Neural cell (in vitro differentiated cells): ENCODE measurements at regions not wholly inside any gene's neighbourhood (a gene's known extent, or its start where the extent isn't known, plus 50 kb on each side); places are given as distances from the start of the nearest gene placed in this dataset.

Experiments used
- H2AFZ ChIP-seq: fragments of 200-600, 300-800 bp; sonication (generic), shearing (Covaris generic); 2 replicates; pipeline ENCODE4 v1.6.0; 2014; ENCODE audit warnings: low read depth, mild to moderate bottlenecking, antibody characterized with exemption, low read length, moderate library complexity
- H3F3A ChIP-seq: fragments of 200-600 bp; shearing (Covaris generic); 2 replicates; pipeline ENCODE4 v1.6.1; 2016; ENCODE audit warnings: mild to moderate bottlenecking, moderate library complexity, mixed read lengths, antibody characterized with exemption, low read length; ENCODE audit not compliant: insufficient read depth, poor library complexity, severe bottlenecking
- H3K27ac ChIP-seq: fragments of 200-600, 300-800 bp; sonication (generic), shearing (Covaris generic); 2 replicates; pipeline ENCODE4 v1.5.1; 2014; ENCODE audit warnings: mild to moderate bottlenecking, low read length, moderate library complexity
- H3K27me3 ChIP-seq: fragments of 300-800, 200-600 bp; sonication (generic), shearing (Covaris generic); 2 replicates; pipeline ENCODE4 v1.6.0; 2014; ENCODE audit warnings: mild to moderate bottlenecking, low read depth, low read length, moderate library complexity; ENCODE audit not compliant: insufficient read depth
- H3K36me3 ChIP-seq: fragments of 300-800, 200-600 bp; sonication (generic), shearing (Covaris generic); 2 replicates; pipeline ENCODE4 v1.5.1; 2014; ENCODE audit warnings: mild to moderate bottlenecking, antibody characterized with exemption, low read length, moderate library complexity; ENCODE audit not compliant: insufficient read depth
- H3K4me2 ChIP-seq: fragments of 300-800, 200-600 bp; sonication (generic), shearing (Covaris generic); 2 replicates; pipeline ENCODE4 v1.6.0; 2014; ENCODE audit warnings: mild to moderate bottlenecking, low read length
- H3K4me3 ChIP-seq: fragments of 300-800, 200-600 bp; sonication (generic), shearing (Covaris generic); 2 replicates; pipeline ENCODE4 v1.5.1; 2014; ENCODE audit warnings: mild to moderate bottlenecking, low read length, moderate library complexity
- H3K79me2 ChIP-seq: fragments of 200-600 bp; shearing (Covaris generic); replicated peaks from 2 replicates; pipeline ENCODE4 v1.6.0; 2014; ENCODE audit warnings: mild to moderate bottlenecking, low read length, moderate library complexity; ENCODE audit not compliant: insufficient read depth
- H3K9ac ChIP-seq: fragments of 300-800, 200-600 bp; sonication (generic), shearing (Covaris generic); 2 replicates; pipeline ENCODE4 v1.6.1; 2016; ENCODE audit warnings: mild to moderate bottlenecking, low read length, mixed read lengths
- H3K9me2 ChIP-seq: fragments of 200-600 bp; shearing (Covaris generic); 2 replicates; pipeline ENCODE4 v1.6.1; 2016; ENCODE audit warnings: mild to moderate bottlenecking, low read length, mixed read lengths; ENCODE audit not compliant: insufficient read depth
- H3K9me3 ChIP-seq: fragments of 200-600, 300-800 bp; sonication (generic), shearing (Covaris generic); 2 replicates; pipeline ENCODE4 v1.6.1; 2016; ENCODE audit warnings: mild to moderate bottlenecking, mixed run types, low read length, moderate library complexity, mixed read lengths
- H4K20me1 ChIP-seq: fragments of 200-600 bp; shearing (Covaris generic); 2 replicates; pipeline ENCODE4 v1.6.1; 2016; ENCODE audit warnings: mild to moderate bottlenecking, mixed run types; ENCODE audit not compliant: insufficient read depth
- EP300 ChIP-seq: fragments of 450-650 bp; conservative IDR thresholded peaks from 2 replicates; pipeline ENCODE4 v1.6.1; 2014; ENCODE audit warnings: antibody characterized with exemption, mild to moderate bottlenecking, moderate library complexity; ENCODE audit not compliant: poor library complexity, severe bottlenecking
- EZH2 ChIP-seq: fragments of 200-600, 300-800 bp; shearing (Covaris generic), sonication (generic); IDR thresholded peaks from 2 replicates; pipeline ENCODE4 v1.6.1; 2014; ENCODE audit warnings: antibody characterized with exemption, low read length, borderline replicate concordance, mild to moderate bottlenecking; ENCODE audit not compliant: insufficient read depth, poor library complexity, severe bottlenecking
- MXI1 ChIP-seq: fragments of 450-650 bp; conservative IDR thresholded peaks from 2 replicates; pipeline ENCODE4 v1.6.1; 2014; ENCODE audit warnings: antibody characterized with exemption, mild to moderate bottlenecking; ENCODE audit not compliant: poor library complexity, severe bottlenecking
- POLR2AphosphoS5 ChIP-seq: IDR thresholded peaks from 2 replicates; pipeline ENCODE4 v1.6.1; 2012
- RAD21 ChIP-seq: fragments of 450-650 bp; conservative IDR thresholded peaks from 2 replicates; pipeline ENCODE4 v1.6.1; 2014; ENCODE audit warnings: antibody characterized with exemption, mild to moderate bottlenecking, moderate library complexity
- REST ChIP-seq: IDR thresholded peaks from 2 replicates; pipeline ENCODE4 v1.6.1; 2012; ENCODE audit warnings: borderline replicate concordance
- SMC3 ChIP-seq: fragments of 450-650 bp; conservative IDR thresholded peaks from 2 replicates; pipeline ENCODE4 v1.6.1; 2014; ENCODE audit warnings: antibody characterized with exemption, mild to moderate bottlenecking, moderate library complexity; ENCODE audit not compliant: poor library complexity
- TAF1 ChIP-seq: IDR thresholded peaks from 2 replicates; pipeline ENCODE4 v1.6.1; 2012; ENCODE audit warnings: low read depth
- TF ChIP-seq, protein P1 (sequence below): fragments of 450-650 bp; IDR thresholded peaks from 2 replicates; pipeline ENCODE4 v1.5.1; 2014; ENCODE audit warnings: antibody characterized with exemption, mild to moderate bottlenecking, moderate library complexity; ENCODE audit not compliant: poor library complexity, severe bottlenecking

DNA sequence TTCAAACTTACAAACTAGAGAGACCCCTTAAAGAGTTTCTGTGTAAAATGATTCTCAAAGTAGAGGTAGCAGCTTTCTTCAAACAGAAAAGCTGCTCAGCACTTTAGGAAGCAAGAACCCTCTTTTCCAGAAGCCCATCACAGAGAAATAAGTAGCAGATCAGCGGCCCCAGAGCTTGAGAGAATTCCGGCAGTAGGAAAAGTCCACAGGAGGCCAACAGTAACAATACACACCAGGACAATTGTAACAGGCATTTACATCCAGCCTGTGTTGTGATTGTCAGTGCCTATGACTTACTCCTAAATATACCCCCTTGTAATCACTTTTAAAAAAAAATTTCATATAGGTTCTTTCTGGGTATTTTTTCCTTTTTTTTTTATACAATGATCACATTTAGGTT, 161.4 kb upstream of the ACVR2A start:
- Histone ChIP-seq H3K9me2 (no peaks in the 10 kb centered on the region), H3K27ac (no peak overlapping the region)

DNA sequence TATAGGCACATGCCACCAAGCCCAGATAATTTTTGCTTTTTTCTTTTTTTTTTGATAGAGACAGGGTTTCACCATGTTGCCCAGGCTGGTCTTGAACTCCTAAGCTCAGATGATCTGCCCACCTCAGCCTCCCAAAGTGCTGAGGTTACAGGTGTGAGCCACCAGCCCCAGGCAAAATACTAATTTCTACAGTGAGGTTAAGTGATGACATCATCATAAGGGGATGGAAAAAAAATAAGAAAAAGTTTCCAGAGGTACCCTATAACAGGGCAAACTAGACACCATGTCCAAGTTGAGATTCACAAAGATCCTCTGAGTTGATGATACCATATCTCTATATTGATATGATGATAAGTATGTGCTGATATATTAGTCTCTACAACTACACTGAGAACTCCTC, 163.7 kb upstream of the ACVR2A start:
- Histone ChIP-seq H2AFZ (no peak overlapping the region), H3K4me2 (no peak overlapping the region), H3K4me3 (no peak overlapping the region), H3K9me2 (no peaks in the 10 kb centered on the region), H3K9me3 (no peaks in the 10 kb centered on the region), H4K20me1 (no peaks in the 10 kb centered on the region), H3K79me2 (no peaks in the 10 kb centered on the region), H3K36me3 (no peaks in the 10 kb centered on the region), H3K9ac (no peak overlapping the region), H3F3A (no peaks in the 10 kb centered on the region), H3K27me3 (no peaks in the 10 kb centered on the region), H3K27ac (no peak overlapping the region)
- TF ChIP-seq EZH2, result no peak
- no peak for TF ChIP-seq MXI1
- TF ChIP-seq SMC3, result no peak
- TF ChIP-seq TAF1, result no peak
- TF ChIP-seq, protein P1, sequence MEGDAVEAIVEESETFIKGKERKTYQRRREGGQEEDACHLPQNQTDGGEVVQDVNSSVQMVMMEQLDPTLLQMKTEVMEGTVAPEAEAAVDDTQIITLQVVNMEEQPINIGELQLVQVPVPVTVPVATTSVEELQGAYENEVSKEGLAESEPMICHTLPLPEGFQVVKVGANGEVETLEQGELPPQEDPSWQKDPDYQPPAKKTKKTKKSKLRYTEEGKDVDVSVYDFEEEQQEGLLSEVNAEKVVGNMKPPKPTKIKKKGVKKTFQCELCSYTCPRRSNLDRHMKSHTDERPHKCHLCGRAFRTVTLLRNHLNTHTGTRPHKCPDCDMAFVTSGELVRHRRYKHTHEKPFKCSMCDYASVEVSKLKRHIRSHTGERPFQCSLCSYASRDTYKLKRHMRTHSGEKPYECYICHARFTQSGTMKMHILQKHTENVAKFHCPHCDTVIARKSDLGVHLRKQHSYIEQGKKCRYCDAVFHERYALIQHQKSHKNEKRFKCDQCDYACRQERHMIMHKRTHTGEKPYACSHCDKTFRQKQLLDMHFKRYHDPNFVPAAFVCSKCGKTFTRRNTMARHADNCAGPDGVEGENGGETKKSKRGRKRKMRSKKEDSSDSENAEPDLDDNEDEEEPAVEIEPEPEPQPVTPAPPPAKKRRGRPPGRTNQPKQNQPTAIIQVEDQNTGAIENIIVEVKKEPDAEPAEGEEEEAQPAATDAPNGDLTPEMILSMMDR, result no peak
- no peak for TF ChIP-seq RAD21
- no peak for TF ChIP-seq POLR2AphosphoS5
- no peak for TF ChIP-seq REST
- no peak for TF ChIP-seq EP300

More for the DNA sequence above, 161.4 kb upstream of the ACVR2A start:
- Histone ChIP-seq H3K9me3 (no peaks in the 10 kb centered on the region), H3K79me2 (no peaks in the 10 kb centered on the region), H3K9ac (no peak overlapping the region), H3K4me3 (no peak overlapping the region), H3K27me3 (no peaks in the 10 kb centered on the region), H3F3A (no peaks in the 10 kb centered on the region), H3K36me3 (no peaks in the 10 kb centered on the region), H4K20me1 (no peaks in the 10 kb centered on the region), H2AFZ (no peak overlapping the region), H3K4me2 (no peak overlapping the region)
- no peak for TF ChIP-seq REST
- TF ChIP-seq, protein P1, result no peak
- no peak for TF ChIP-seq EZH2
- no peak for TF ChIP-seq RAD21
- TF ChIP-seq MXI1, result no peak
- TF ChIP-seq TAF1, result no peak
- no peak for TF ChIP-seq SMC3
- no peak for TF ChIP-seq EP300
- no peak for TF ChIP-seq POLR2AphosphoS5
